Endodermal cell (in vitro differentiated cells): ENCODE measurements at regions not wholly inside any gene's neighbourhood (a gene's known extent, or its start where the extent isn't known, plus 50 kb on each side); places are given as distances from the start of the nearest gene placed in this dataset.
"Not testable (repeated sequence)": the region's sequence is repeated elsewhere in the genome, so short reads cannot be mapped to it uniquely, and the experiment has no call there.

Experiments
- DNase-seq: peaks from one replicate; pipeline ENCODE4 v3.0.0-alpha.2; 2017
- H3K27ac ChIP-seq: 2 replicates; pipeline ENCODE4 v1.5.1; 2013; ENCODE audit warnings: mild to moderate bottlenecking, low read depth, low read length, moderate library complexity
- H3K27me3 ChIP-seq: 2 replicates; pipeline ENCODE4 v1.6.1; 2013; ENCODE audit warnings: mild to moderate bottlenecking, low read length, moderate library complexity; ENCODE audit not compliant: insufficient read depth, control insufficient read depth, poor library complexity, severe bottlenecking
- H3K36me3 ChIP-seq: 2 replicates; pipeline ENCODE4 v1.7.0; 2013; ENCODE audit warnings: mild to moderate bottlenecking, low read length, moderate library complexity; ENCODE audit not compliant: control insufficient read depth, insufficient read depth
- H3K4me1 ChIP-seq: one replicate; pipeline ENCODE4 v1.7.0; 2013; ENCODE audit warnings: low read length; ENCODE audit not compliant: control insufficient read depth, insufficient read depth
- H3K4me3 ChIP-seq: 2 replicates; pipeline ENCODE4 v1.5.1; 2013; ENCODE audit warnings: mild to moderate bottlenecking, low read length, moderate library complexity
- H3K9ac ChIP-seq: 2 replicates; pipeline ENCODE4 v1.6.1; 2013; ENCODE audit warnings: mild to moderate bottlenecking, low read length, moderate library complexity; ENCODE audit not compliant: poor library complexity, severe bottlenecking; ENCODE audit errors: extremely low read depth
- H3K9me3 ChIP-seq: 2 replicates; pipeline ENCODE4 v1.6.1; 2013; ENCODE audit warnings: mild to moderate bottlenecking, low read length, moderate library complexity; ENCODE audit not compliant: control insufficient read depth
- H3K27ac Mint-ChIP-seq: 2 replicates; pipeline ENCODE4 v1.8.0; 2020; ENCODE audit warnings: mixed read lengths
- H3K27me3 Mint-ChIP-seq: 2 replicates; pipeline ENCODE4 v1.8.0; 2021; ENCODE audit warnings: mild to moderate bottlenecking, mixed read lengths; ENCODE audit not compliant: insufficient read depth
- H3K36me3 Mint-ChIP-seq: 2 replicates; pipeline ENCODE4 v1.8.0; 2020; ENCODE audit warnings: low read depth, mixed read lengths
- H3K4me1 Mint-ChIP-seq: 2 replicates; pipeline ENCODE4 v1.8.0; 2020; ENCODE audit warnings: mixed read lengths
- H3K4me3 Mint-ChIP-seq: 2 replicates; pipeline ENCODE4 v1.8.0; 2020; ENCODE audit warnings: mild to moderate bottlenecking, moderate library complexity, mixed read lengths
- H3K9me3 Mint-ChIP-seq: 2 replicates; pipeline ENCODE4 v1.8.0; 2020; ENCODE audit warnings: mild to moderate bottlenecking, mixed read lengths
- WGBS, 2 experiments: methylation state at CpG; one replicate each; pipeline versions ENCODE4 v1.1.5 to v1.1.7; 2013; ENCODE audit warnings: missing lambda C conversion rate in 2 of 2, mixed read lengths in 1 of 2; ENCODE audit not compliant: insufficient coverage in 1 of 2, insufficient read length in 1 of 2; 5-methylcytosine and 5-hydroxymethylcytosine counted together
- TF ChIP-seq, protein P1 (sequence below): fragments of 200-600 bp; sonication (generic); conservative IDR thresholded peaks from 2 replicates; pipeline ENCODE4 v1.5.0; 2021; ENCODE audit warnings: antibody characterized with exemption, mild to moderate bottlenecking

DNA sequence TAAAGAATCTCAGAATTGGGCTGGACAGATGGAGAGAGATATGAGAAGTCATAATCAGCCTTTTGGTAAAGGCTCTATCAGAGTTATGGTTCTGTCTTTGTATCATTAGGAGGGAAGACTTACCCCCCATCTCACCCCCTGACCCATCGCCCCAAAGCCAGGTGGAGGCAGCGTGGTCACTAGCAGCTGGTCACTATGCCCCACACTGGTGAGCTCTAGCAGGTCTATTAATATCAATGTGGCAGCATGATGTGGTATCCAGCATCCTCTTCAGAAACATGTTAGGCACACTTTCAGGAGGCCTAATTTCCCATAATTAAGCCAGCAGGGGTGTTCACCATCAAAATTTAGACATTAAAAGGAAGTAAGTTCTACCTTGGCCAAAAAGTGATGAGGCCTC lies 183.8 kb upstream of the COX10 start:
- Mint-ChIP-seq H3K4me1 (no peaks in the 10 kb centered on the region), H3K4me3 (no peak overlapping the region), H3K9me3 (peaks cover 16% of the 10 kb centered on the region), H3K27ac (no peak overlapping the region), H3K27me3 (peaks cover 64% of the 10 kb centered on the region), H3K36me3 (peaks cover 4% of the 10 kb centered on the region)
- Histone ChIP-seq H3K4me3 (no peak overlapping the region), H3K27ac (no peak overlapping the region), H3K27me3 (peaks cover 7% of the 10 kb centered on the region), H3K36me3 (no peaks in the 10 kb centered on the region), H3K4me1 (no peaks in the 10 kb centered on the region), H3K9ac (no peak overlapping the region), H3K9me3 (peaks cover 8% of the 10 kb centered on the region)
- no peak for DNase-seq
- WGBS, 2 experiments = 96% methylated on average over 2 of the region's 2 CpGs; no CpG with 5 or more reads in 1 of the 2 experiments
- TF ChIP-seq, protein P1, sequence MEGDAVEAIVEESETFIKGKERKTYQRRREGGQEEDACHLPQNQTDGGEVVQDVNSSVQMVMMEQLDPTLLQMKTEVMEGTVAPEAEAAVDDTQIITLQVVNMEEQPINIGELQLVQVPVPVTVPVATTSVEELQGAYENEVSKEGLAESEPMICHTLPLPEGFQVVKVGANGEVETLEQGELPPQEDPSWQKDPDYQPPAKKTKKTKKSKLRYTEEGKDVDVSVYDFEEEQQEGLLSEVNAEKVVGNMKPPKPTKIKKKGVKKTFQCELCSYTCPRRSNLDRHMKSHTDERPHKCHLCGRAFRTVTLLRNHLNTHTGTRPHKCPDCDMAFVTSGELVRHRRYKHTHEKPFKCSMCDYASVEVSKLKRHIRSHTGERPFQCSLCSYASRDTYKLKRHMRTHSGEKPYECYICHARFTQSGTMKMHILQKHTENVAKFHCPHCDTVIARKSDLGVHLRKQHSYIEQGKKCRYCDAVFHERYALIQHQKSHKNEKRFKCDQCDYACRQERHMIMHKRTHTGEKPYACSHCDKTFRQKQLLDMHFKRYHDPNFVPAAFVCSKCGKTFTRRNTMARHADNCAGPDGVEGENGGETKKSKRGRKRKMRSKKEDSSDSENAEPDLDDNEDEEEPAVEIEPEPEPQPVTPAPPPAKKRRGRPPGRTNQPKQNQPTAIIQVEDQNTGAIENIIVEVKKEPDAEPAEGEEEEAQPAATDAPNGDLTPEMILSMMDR = no peak

DNA sequence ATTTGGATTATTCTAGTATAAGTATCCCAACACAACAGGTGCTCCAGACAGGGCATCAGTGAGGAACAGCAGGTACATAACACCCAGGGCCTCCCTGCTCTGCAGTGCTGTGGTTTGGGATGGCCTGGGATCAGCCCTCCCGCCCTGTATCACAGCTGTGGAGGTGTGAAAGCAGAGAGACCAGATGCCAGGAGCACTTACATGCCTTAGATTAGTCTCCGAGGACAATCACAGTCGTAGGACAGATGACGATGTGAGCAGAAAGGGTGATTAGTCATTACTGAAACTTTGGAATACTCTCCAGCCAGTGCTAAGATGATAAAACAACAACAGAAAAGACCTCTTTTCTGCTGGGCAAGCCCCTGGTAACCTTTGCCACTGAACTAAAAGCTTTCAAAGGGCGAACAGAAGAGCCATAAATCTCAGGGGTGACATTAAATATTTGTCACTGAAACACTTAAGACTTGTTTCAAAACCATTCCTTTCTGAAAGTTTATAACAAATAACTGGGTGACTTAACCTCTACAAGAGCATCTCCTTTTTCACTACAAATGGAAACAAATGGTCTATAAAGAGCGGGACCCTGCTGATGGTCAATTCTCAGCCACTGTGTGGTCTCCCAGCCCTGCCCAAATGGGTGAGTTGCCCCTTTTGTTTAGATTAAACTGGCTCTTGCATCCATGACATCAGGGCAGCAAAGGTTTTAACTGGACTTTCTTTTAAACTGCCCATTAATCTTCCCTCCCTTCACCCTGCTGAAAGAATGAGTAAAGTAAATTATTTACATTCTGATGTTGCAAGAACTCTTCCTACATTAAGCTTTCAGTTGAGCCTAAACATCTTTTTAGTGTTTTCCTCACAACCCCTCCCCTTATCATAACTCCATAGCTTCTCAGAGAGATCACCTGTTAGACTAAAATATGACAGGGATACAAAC lies 183.1 kb upstream of the COX10 start:
- H3K9ac ChIP-seq = no peak overlapping the region
- H3K27ac ChIP-seq = no peak overlapping the region
- no peak overlapping the region for H3K4me3 ChIP-seq
- 88 to 89% methylated on average over 6 of the region's 6 CpGs for WGBS, 2 experiments
- Mint-ChIP-seq H3K4me3 (no peak overlapping the region), H3K27me3 (peaks cover 58% of the 10 kb centered on the region), H3K36me3 (peaks cover 4% of the 10 kb centered on the region), H3K9me3 (peaks cover 16% of the 10 kb centered on the region), H3K4me1 (no peaks in the 10 kb centered on the region), H3K27ac (no peak overlapping the region)
- peaks cover 8% of the 10 kb centered on the region for H3K9me3 ChIP-seq
- peaks cover 7% of the 10 kb centered on the region for H3K27me3 ChIP-seq
- no peaks in the 10 kb centered on the region for H3K4me1 ChIP-seq
- TF ChIP-seq, protein P1 = no peak
- DNase-seq = peak; percentile 67
- H3K36me3 ChIP-seq = no peaks in the 10 kb centered on the region

DNA sequence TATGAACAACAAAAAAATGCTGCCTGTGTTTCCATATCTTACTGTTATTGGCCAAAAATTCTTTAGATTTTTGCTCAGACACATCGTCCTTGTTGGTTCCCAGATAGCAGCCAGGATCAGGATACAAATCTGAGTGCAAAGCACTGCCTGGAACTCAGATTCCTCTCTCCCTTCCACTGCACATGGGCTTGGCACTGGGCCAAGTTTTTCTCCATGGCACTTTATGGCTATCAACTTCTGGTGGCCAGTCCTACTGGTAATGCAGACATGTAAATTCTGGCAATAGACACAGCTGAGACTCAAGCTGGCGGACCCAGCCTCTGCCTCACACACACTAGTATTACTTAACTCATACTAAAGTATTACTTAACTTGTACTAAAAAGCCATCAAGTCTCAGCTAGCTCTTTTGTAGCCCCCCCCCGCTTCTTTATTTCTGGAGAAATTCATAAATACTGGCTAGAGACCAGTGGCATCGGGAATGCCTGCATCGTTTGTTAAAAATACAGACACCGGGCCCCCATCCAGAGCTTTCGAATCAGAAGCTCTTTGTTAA lies 181.2 kb upstream of the COX10 start:
- Histone ChIP-seq H3K9me3 (peaks cover 3% of the 10 kb centered on the region), H3K27ac (no peak overlapping the region), H3K9ac (no peak overlapping the region), H3K36me3 (no peaks in the 10 kb centered on the region), H3K4me3 (no peak overlapping the region), H3K4me1 (no peaks in the 10 kb centered on the region), H3K27me3 (peaks cover 7% of the 10 kb centered on the region)
- 94 to 99% methylated on average over 6 to 7 of the region's 7 CpGs for WGBS, 2 experiments
- TF ChIP-seq, protein P1 = no peak
- Mint-ChIP-seq H3K4me1 (no peaks in the 10 kb centered on the region), H3K4me3 (no peak overlapping the region), H3K27me3 (peaks cover 46% of the 10 kb centered on the region), H3K9me3 (peaks cover 3% of the 10 kb centered on the region), H3K27ac (no peak overlapping the region), H3K36me3 (no peaks in the 10 kb centered on the region)
- no peak for DNase-seq

DNA sequence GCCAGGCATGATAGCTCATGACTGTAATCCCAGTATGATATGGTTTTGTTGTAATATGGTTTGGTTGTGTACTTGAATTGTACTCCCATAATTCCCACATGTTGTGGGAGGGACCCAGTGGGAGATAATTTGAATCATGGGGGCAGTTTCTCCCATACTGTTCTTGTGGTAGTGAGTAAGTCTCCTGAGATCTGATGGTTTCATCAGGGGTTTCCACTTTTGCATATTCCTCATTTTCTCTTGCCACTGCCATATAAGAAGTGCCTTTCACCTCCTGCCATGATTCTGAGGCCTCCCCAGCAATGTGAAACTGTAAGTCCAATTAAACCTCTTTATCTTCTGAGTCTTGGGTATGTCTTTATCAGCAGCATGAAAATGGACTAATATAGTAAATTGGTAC lies 160.3 kb upstream of the COX10 start:
- not testable (repeated sequence) for H3K4me1 Mint-ChIP-seq, H3K4me3 ChIP-seq, H3K27me3 Mint-ChIP-seq, H3K36me3 Mint-ChIP-seq, H3K36me3 ChIP-seq, H3K4me1 ChIP-seq, DNase-seq, H3K27me3 ChIP-seq, H3K9me3 Mint-ChIP-seq, H3K27ac ChIP-seq, H3K9ac ChIP-seq, H3K27ac Mint-ChIP-seq, H3K4me3 Mint-ChIP-seq, H3K9me3 ChIP-seq
